HepG2 (cell line): ENCODE measurements at regions not wholly inside any gene's neighbourhood (a gene's known extent, or its start where the extent isn't known, plus 50 kb on each side); places are given as distances from the start of the nearest gene placed in this dataset.

Experiments used
- ARID5B ChIP-seq: IDR thresholded peaks from 2 replicates; pipeline ENCODE4 v1.4.0; 2020; ENCODE audit warnings: mild to moderate bottlenecking, missing genetic modification reagents
- CEBPB ChIP-seq: IDR thresholded peaks from 2 replicates; pipeline ENCODE4 v1.6.1; 2011; ENCODE audit warnings: low read depth, low read length, improper control_type of control experiment, borderline replicate concordance
- CEBPG ChIP-seq: IDR thresholded peaks from 2 replicates; pipeline ENCODE4 v1.6.1; 2016
- CENPX ChIP-seq: sonication (generic); formaldehyde crosslinking; IDR thresholded peaks from 2 replicates; pipeline ENCODE4 v1.9.0; 2021; ENCODE audit warnings: mild to moderate bottlenecking, missing genetic modification reagents, moderate library complexity
- DMAP1 ChIP-seq: IDR thresholded peaks from 2 replicates; pipeline ENCODE4 v1.6.1; 2016
- DZIP1 ChIP-seq: sonication (generic); formaldehyde crosslinking; IDR thresholded peaks from 2 replicates; pipeline ENCODE4 v1.5.0; 2020; ENCODE audit warnings: mild to moderate bottlenecking, missing genetic modification reagents
- FOSL2 ChIP-seq: sonication (generic); formaldehyde crosslinking; IDR thresholded peaks from 2 replicates; pipeline ENCODE4 v1.4.0; 2020; ENCODE audit warnings: missing genetic modification reagents
- HMG20B ChIP-seq: conservative IDR thresholded peaks from 2 replicates; pipeline ENCODE4 v1.6.1; 2016; ENCODE audit warnings: missing genetic modification reagents, missing compliant biosample characterization
- KAT2B ChIP-seq: fragments of 150-350 bp; IDR thresholded peaks from 2 replicates; pipeline ENCODE4 v1.6.1; 2014; ENCODE audit warnings: low read depth, low read length, borderline replicate concordance
- PAXIP1 ChIP-seq: sonication (generic); formaldehyde crosslinking; conservative IDR thresholded peaks from 2 replicates; pipeline ENCODE4 v1.4.0; 2020; ENCODE audit warnings: mild to moderate bottlenecking, missing genetic modification reagents, moderate library complexity
- SSRP1 ChIP-seq: IDR thresholded peaks from 2 replicates; pipeline ENCODE4 v1.6.1; 2016; ENCODE audit warnings: control low read depth
- STAT5B ChIP-seq: sonication (generic); formaldehyde crosslinking; IDR thresholded peaks from 2 replicates; pipeline ENCODE4 v1.4.0; 2020; ENCODE audit warnings: missing genetic modification reagents
- XBP1 ChIP-seq: sonication (generic); formaldehyde crosslinking; IDR thresholded peaks from 2 replicates; pipeline ENCODE4 v1.5.0; 2020; ENCODE audit warnings: missing genetic modification reagents
- ZGPAT ChIP-seq: IDR thresholded peaks from 2 replicates; pipeline ENCODE4 v1.6.1; 2016; ENCODE audit warnings: mild to moderate bottlenecking
- ZMYM4 ChIP-seq: sonication (generic); formaldehyde crosslinking; IDR thresholded peaks from 2 replicates; pipeline ENCODE4 v1.8.1; 2023; ENCODE audit warnings: mild to moderate bottlenecking, missing genetic modification reagents
- ZNF383 ChIP-seq: sonication (generic); formaldehyde crosslinking; IDR thresholded peaks from 2 replicates; pipeline ENCODE4 v1.4.0; 2020; ENCODE audit warnings: missing genetic modification reagents, mild to moderate bottlenecking, borderline replicate concordance
- ZNF619 ChIP-seq: sonication (generic); formaldehyde crosslinking; IDR thresholded peaks from 2 replicates; pipeline ENCODE4 v1.4.0; 2020; ENCODE audit warnings: mild to moderate bottlenecking, missing genetic modification reagents
- ZNF761 ChIP-seq: sonication (generic); formaldehyde crosslinking; conservative IDR thresholded peaks from 2 replicates; pipeline ENCODE4 v1.4.0; 2020; ENCODE audit warnings: mild to moderate bottlenecking, missing genetic modification reagents
- ZNF768 ChIP-seq: sonication (generic); formaldehyde crosslinking; IDR thresholded peaks from 2 replicates; pipeline ENCODE4 v1.4.0; 2020; ENCODE audit warnings: missing genetic modification reagents

- no peak for TF ChIP-seq ZGPAT (CRISPR knock-in tag)
- no peak for TF ChIP-seq DMAP1 (CRISPR knock-in tag)
- peak; percentile 59 for TF ChIP-seq ARID5B
- TF ChIP-seq FOSL2 (CRISPR knock-in tag): peak; percentile 33
- peak; percentile 88 for TF ChIP-seq CEBPB
- no peak for TF ChIP-seq SSRP1 (CRISPR knock-in tag)
- TF ChIP-seq STAT5B (CRISPR knock-in tag): no peak
- no peak for TF ChIP-seq HMG20B (CRISPR knock-in tag)
- peak; percentile 62 for TF ChIP-seq CEBPG (CRISPR knock-in tag)
- no peak for TF ChIP-seq ZNF768 (CRISPR knock-in tag)
- no peak for TF ChIP-seq ZNF619 (CRISPR knock-in tag)
- TF ChIP-seq ZMYM4 (CRISPR knock-in tag): peak; percentile 42; the same call in 1 of the 2 replicates
- peak; percentile 32; the same call in 1 of the 2 replicates for TF ChIP-seq PAXIP1 (CRISPR knock-in tag)
- TF ChIP-seq DZIP1: no peak
- TF ChIP-seq ZNF761: no peak
- no peak for TF ChIP-seq CENPX (CRISPR knock-in tag)
- TF ChIP-seq XBP1: no peak
- TF ChIP-seq ZNF383 (CRISPR knock-in tag): no peak
- TF ChIP-seq KAT2B: peak; percentile 40; the same call in 1 of the 2 replicates
These were observed 93.0 kb upstream of the DUSP10 start (continued) for GRCh38 chr1:221834698-221835513.
